Heart left ventricle (tissue), 13 donors: ENCODE measurements at regions not wholly inside any gene's neighbourhood (a gene's known extent, or its start where the extent isn't known, plus 50 kb on each side); places are given as distances from the start of the nearest gene placed in this dataset.

Source experiments
- CTCF ChIP-seq, 12 donors: fragments of 200-600 bp; sonication (generic) in 4 of 12; IDR thresholded peaks; one replicate each; pipeline versions ENCODE4 v1.5.0 to v1.8.0; 2018 to 2022; ENCODE audit warnings: antibody characterized with exemption in 12 of 12, mild to moderate bottlenecking in 5 of 12
- POLR2A ChIP-seq, 2 donors: fragments of 450-650 bp; IDR thresholded peaks; one replicate each; pipeline ENCODE4 v1.6.1; 2017; ENCODE audit warnings: antibody characterized with exemption in 2 of 2, mild to moderate bottlenecking in 2 of 2, moderate library complexity in 2 of 2
- donor health status: ischemic (EF 13 %, LVEDD 7.1; RV severe dilation, severe dysfunction).
- donor health status: DM: no; HTN: yes; CAD: no.
- donor health status: DM: no; HTN: no; CAD: no.
- donor health status: ischemic (EF 25% LVEDD 6.9; RV normal size, moderate dysfunction).
- donor health status: ischemic (EF 25% LVEDD 5.7; RV mildly dilated, moderate dysfunction).
- donor health status: ischemic (EF 35%, LVEDD 5.7; RV mildly dilated, moderate dysfunction).
- donor health status: nonischemic (EF 11% LVEDD 7.7; RV severe dilation, severe dysfunction).
- donor health status: DM: yes; HTN: yes; CAD: no.
- donor health status: PGD.
- donor health status: ischemic (EF 29% LVEDD 5.4; RV normal size, mild dysfunction).
- donor health status: nonischemic (EF 23%, LVEDD 6.1; RV moderate dilation, normal function).

- no peak for TF ChIP-seq POLR2A (IDR thresholded peaks at IDR 0.05)
- no peak for TF ChIP-seq CTCF (IDR thresholded peaks at IDR 0.05)
Measured at GRCh38 chr11:28592141-28592540, 484.0 kb downstream of the METTL15 start.
